NCI-H524 treated with DMSO at 0.1 percent for 48 hours (cell line): ENCODE measurements at regions not wholly inside any gene's neighbourhood (a gene's known extent, or its start where the extent isn't known, plus 50 kb on each side); places are given as distances from the start of the nearest gene placed in this dataset.

Source experiments
- DNase-seq: peaks from one replicate; lab custom pipeline; 2025; lab: John Stamatoyannopoulos, UW

- DNase-seq: no peak
Measured at GRCh38 chr18:25724997-25725396, 365.4 kb downstream of the SS18 start.

GRCh38 chr18:25724121-25724520 is 366.3 kb downstream of the SS18 start:
- no peak for DNase-seq

- no peak for DNase-seq
Measured at GRCh38 chr18:25713103-25713502, 361.1 kb upstream of the ZNF521 start.

- DNase-seq: no peak
Measured at GRCh38 chr18:25710981-25711380, 359.0 kb upstream of the ZNF521 start.

DNA sequence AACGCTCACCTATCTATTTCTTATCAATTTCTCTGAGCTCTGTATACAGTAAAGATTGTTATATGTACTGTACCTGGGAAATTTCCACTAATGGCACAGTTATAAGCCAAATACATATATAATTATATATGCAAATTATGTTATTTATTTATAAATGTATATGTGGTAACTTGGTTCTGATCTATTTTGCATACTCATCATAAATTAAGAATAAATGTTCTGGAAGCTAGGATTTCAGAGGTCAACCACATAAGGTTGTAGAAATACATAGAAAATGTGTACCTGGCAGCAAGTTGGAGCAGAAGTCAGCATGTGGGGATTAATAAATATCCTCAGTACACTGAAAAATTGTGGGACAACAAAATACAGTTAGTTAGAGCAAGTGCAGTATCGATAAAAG is 353.7 kb upstream of the ZNF521 start:
- DNase-seq: no peak

DNA sequence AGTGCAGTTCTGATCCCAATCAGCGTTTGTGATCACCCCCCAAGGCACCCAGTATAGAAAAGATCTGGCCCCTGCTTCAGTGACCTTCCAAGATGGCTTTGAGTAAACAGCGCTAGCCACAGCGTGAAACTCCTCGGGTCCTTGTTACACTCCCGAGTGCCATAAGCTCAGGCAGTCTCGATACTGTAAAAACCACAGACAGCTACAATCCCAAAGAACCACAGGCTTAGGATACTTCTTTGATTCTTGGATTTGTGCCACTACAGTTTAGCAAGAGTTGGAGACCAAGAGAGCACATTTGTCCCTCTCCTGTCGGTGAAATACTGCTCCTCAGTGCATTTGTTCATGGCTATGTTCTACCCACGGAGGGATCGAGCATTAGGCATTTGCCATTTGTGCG is 352.5 kb upstream of the ZNF521 start:
- DNase-seq: no peak

- DNase-seq: no peak
Measured at GRCh38 chr18:25704071-25704470, 352.1 kb upstream of the ZNF521 start.

DNA sequence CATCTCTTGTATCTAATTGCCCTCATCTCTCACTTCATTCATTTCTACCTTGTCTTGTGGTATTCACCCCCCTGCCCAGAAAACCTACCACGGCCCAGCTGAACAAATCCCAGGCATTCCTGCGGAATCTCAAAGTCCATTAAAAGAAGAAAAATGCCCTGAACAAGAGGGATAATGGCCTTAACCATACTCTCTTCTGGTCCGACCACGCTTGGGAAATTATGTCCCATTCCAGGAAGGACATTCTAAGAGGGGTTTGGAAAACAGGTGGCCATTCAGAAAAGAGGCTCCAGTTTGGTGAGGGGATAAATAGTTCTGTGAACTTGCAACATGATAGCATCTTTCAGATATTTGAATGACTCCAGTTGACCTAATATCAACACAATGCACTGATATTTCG is 349.9 kb upstream of the ZNF521 start:
- DNase-seq: no peak

DNA sequence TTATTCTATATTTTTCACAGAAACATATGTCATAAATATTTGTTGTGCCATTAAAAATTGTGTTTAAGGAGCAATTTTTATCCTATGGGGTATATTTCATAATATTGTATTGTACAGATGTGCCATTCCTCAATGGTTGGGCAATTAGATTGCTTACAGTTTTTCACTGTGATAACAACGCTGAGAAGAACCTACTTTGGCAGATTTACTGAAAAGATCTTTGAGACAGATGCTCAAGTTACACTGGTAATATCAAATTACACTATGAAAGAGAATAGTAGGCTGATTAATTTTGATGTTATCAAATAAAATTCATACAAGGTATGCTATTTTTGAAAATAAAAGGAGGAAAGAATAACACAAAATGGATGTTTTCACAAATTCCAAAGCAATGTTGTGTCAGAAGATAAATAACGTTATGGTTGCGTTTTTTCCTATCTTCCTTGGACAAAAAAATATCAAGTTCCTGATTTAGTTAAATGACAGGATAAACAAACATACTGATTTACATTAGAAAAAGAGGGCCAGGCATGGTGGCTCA is 335.1 kb upstream of the ZNF521 start:
- DNase-seq: no peak

DNA sequence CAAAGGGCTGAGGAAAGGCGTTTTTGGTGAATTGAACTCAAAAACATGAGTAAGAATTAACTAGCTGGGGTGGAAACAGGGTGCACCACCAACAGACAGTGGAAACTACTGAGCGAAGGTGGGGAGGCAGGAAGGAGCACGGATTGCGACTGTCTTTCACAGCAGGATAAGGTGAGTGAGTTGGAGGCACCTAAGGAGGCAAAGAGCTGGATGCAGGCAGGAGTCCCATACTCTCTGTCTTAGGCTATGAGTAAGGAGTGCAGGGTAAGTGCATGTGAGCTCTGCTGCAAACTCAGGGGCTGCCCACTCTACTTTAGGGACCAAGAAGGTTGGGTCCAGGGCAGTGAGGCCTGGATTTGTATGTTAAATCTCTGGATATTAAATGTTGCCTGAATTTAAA is 333.1 kb upstream of the ZNF521 start:
- DNase-seq: no peak

GRCh38 chr18:25679491-25679890 is 327.5 kb upstream of the ZNF521 start:
- DNase-seq: no peak

GRCh38 chr18:25678221-25678620 is 326.3 kb upstream of the ZNF521 start:
- no peak for DNase-seq

DNA sequence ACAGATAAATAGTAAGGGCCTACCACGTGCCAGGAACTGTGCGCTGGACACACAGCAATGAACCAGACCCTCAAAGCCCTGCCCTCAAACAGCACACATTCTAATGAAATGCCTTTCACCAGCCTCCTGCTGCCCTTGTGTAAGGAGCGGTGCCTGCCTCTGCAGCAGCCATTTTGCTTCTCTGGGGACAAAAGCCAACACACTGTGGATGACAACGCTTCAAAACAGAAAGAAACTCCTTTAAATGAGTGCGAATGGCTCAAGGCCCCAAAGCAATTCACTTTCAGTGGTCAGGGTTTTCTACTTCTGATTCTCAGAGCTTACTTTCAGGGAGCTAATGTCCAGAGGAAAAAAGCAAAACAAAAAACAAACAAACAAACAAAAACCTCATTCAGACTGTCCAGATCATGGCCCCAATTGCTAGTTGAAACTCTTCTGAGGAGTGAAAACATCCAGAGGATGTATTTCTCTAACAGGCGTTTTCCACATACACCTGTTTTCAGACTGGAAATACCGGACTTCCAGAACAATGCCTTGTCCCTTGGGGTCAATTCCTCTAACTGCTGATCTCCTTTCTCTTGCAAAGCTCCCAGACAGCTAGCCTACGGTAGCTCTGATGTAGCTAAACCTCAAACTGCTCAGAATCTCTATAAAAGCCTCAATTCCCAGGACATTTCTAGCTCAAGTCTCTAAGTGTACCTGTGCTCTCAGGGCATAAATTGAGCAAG is 323.3 kb upstream of the ZNF521 start:
- no peak for DNase-seq

DNA sequence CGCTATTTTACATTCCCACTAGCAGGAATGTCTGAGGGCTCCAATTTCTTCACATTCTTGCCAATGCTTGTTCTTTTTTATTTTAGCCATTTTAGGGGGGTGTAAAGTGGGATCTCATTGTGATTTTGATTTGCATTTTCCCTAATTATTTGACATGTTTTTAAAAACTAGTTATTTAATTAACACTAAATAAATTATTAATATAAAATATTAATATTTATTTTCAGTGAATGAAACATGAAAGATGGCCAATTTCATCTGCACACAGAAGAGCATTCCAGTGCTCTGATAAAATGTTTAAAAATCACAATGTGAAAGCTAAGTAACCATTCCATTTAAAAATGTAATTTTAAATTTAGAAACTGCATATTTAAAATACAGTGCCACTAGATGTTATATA is 322.2 kb upstream of the ZNF521 start:
- DNase-seq: no peak

GRCh38 chr18:25672490-25672889 is 320.5 kb upstream of the ZNF521 start:
- no peak for DNase-seq

DNA sequence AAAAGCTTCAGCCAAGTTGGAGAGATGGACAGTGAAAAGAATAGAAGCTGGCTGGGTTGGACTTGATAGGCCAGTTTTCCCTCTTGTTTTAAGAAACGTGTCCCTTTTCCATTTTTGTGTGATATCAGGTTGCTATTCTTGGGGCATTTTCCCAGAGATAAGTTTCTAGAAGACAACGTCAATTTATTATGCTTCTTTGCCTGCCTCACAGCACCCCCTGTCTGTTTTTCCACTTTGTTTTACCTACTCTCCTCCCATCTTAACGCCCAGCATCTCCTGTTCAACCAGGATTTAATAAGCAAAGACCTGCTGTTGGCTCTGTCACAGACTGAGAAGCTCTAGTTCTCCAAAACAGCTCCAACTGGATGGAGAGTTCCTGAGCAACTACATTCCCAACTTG is 317.8 kb upstream of the ZNF521 start:
- no peak for DNase-seq

DNA sequence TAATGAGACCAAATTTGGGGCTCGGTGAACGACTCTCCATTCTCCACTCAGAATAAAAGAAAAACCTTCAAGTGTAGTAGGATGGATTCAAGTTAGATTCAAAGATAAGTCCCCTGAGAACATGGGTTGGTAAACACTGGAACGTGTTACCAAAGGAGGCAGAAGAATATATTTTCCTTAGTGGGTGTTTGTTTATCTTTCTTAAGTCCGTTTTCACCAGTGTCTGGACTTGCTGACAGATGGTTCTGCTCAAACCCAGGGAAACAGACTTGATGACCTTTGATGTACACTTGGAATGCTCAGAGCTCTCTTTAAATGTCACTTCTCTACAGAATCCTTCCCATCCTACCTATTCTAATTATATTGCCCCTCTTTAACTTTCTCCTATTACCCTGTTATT is 310.3 kb upstream of the ZNF521 start:
- DNase-seq: no peak

DNA sequence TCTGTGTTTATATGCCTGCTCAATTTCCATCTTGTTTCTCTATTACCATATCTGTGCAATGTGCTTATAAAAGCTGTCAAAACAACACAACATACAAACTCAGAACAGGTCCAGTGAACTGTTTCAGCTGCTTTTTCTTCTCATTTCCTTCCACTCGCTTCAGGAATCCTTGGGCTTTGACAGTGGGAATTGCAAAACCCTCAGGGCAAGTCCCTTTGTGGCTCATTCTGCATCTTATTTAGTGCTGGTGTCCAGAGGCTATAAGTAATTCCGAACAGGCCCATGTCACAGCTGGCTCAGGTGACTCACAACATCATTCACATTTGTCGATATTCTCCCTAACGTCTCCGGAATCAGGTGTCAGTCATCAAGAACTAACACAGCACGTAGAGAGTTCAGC is 309.9 kb upstream of the ZNF521 start:
- DNase-seq: no peak

DNA sequence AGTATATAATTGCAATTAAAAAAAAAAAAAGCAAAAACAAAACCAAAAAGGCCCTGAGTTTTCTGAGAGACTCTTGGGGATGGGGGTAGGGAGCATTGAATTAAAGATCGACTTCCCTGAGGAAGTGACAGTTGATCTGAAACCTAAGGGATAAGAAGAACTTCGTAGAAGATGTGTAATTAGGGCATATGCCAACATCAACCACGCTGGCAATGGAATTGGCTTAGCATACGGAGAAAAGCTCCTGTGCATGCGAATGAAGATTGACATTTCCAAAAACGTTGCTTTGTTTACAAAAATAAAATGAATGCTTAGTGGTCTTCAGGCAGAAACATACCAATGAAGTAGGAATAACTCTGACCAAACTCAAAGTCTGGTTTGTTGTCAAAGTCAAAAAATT is 307.6 kb upstream of the ZNF521 start:
- DNase-seq: no peak

DNA sequence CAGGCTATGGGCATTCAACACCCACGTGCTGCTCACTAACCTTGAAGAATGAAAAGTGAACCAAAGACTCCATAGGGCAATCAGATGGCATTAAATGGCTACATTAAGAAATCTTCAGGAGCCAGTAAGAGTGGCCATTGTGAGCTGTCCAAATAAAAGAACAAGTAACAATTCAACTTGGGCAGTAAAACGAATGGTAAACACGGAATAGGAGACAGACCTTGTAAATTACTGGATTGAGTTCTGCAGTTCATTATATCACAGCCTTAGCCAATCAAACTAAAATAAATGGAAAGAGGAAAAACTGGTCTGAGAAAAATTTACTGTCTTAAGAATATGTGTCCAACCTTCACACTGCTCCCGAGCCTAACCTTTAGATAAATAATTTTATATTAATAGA is 306.5 kb upstream of the ZNF521 start:
- no peak for DNase-seq

DNA sequence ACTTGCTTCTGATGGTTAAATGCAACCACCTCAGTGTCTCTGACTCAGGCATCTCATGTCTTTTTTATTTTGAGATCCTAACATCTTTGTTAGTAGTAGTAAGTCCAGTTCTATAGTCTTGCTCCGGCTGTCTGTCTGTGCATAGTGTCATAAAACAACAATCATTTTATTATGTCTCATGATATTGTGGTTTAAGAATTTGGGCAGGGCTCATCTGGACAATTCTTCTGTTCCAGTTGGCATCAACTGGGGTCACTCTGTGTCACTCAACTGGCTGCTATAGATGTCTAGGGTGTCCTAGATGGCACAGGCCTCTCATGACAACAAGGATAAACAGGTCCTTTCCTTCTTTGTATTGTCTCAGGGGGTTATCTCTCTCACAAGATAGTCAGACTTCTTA is 299.6 kb upstream of the ZNF521 start:
- DNase-seq: no peak

- DNase-seq: no peak
Measured at GRCh38 chr18:25650201-25650941, 298.4 kb upstream of the ZNF521 start.

- no peak for DNase-seq
Measured at GRCh38 chr18:25648716-25649260, 296.8 kb upstream of the ZNF521 start.
